Panc1 (cell line): ENCODE measurements at regions not wholly inside any gene's neighbourhood (a gene's known extent, or its start where the extent isn't known, plus 50 kb on each side); places are given as distances from the start of the nearest gene placed in this dataset.

Experiments
- ATAC-seq: fragments of 200-7000 bp; cut with Tn5 transposase; 2 replicates; pipeline ENCODE4 v1.9.1; 2020; ENCODE audit warnings: mild to moderate bottlenecking, moderate library complexity
- BruUV-seq: library from RNA; stranded (reverse); fragments of 400-500 nt; replicated peaks from 2 replicates; lab custom pipeline; 2021; lab: Mats Ljungman, UMichigan
- CTCF ChIA-PET: fragments of 300-600 bp; sonication (Branson Sonifier 250); formaldehyde crosslinking; loops from one replicate; lab custom pipeline; 2022; ENCODE audit warnings: antibody characterized with exemption; lab: Charles Lee
- POLR2A ChIA-PET: fragments of 300-600 bp; sonication (Branson Sonifier 250); formaldehyde crosslinking; loops from one replicate; lab custom pipeline; 2022; ENCODE audit warnings: antibody characterized with exemption; lab: Charles Lee
- DNase-seq: peaks from one replicate; pipeline ENCODE4 v3.0.0-alpha.2; 2010; ENCODE audit warnings: low read depth, low spot score
- H3K27ac ChIP-seq: 2 replicates; pipeline ENCODE4 v1.5.1; 2011; ENCODE audit warnings: mild to moderate bottlenecking, low read length, inconsistent platforms
- H3K27me3 ChIP-seq: fragments of 200-500 bp; sonication (Bioruptor generic); 2 replicates; pipeline ENCODE4 v1.6.0; 2014; ENCODE audit warnings: low read length, inconsistent platforms; ENCODE audit not compliant: control insufficient read depth, insufficient read depth
- H3K36me3 ChIP-seq: fragments of 200-500 bp; sonication (Bioruptor generic); 2 replicates; pipeline ENCODE4 v1.5.1; 2014; ENCODE audit warnings: inconsistent platforms, mild to moderate bottlenecking, low read length, moderate library complexity; ENCODE audit not compliant: control insufficient read depth, insufficient read depth
- H3K4me1 ChIP-seq: 2 replicates; pipeline ENCODE4 v1.5.1; 2011; ENCODE audit warnings: inconsistent platforms, mild to moderate bottlenecking, low read length, moderate library complexity; ENCODE audit not compliant: control insufficient read depth, insufficient read depth
- H3K4me3 ChIP-seq, 2 experiments: 2 replicates each; pipeline ENCODE4 v1.5.1; 2011 to 2012; ENCODE audit warnings: low read depth in 2 of 2, low read length in 2 of 2, mild to moderate bottlenecking in 2 of 2, inconsistent platforms in 1 of 2, moderate library complexity in 1 of 2
- H3K9me3 ChIP-seq: fragments of 200-500 bp; sonication (Bioruptor generic); 2 replicates; pipeline ENCODE4 v1.5.1; 2014; ENCODE audit warnings: low read depth, mild to moderate bottlenecking, inconsistent platforms, low read length, moderate library complexity; ENCODE audit not compliant: control insufficient read depth, insufficient read depth
- CTCF ChIP-seq: fragments of 450-650 bp; IDR thresholded peaks from 2 replicates; pipeline ENCODE4 v1.5.1; 2017; ENCODE audit warnings: mild to moderate bottlenecking
- POLR2AphosphoS5 ChIP-seq: IDR thresholded peaks from 2 replicates; pipeline ENCODE4 v1.6.1; 2012; ENCODE audit warnings: mild to moderate bottlenecking, low read depth, low read length, moderate library complexity
- REST ChIP-seq, 2 experiments: IDR thresholded peaks; 2 replicates each; pipeline ENCODE4 v1.6.1; 2011 to 2012; ENCODE audit warnings: low read depth in 2 of 2, control low read depth in 1 of 2, low read length in 1 of 2, mild to moderate bottlenecking in 1 of 2, moderate library complexity in 1 of 2; ENCODE audit not compliant: insufficient read depth in 1 of 2
- SIN3A ChIP-seq: IDR thresholded peaks from 2 replicates; pipeline ENCODE4 v1.6.1; 2012; ENCODE audit warnings: low read depth, mild to moderate bottlenecking, low read length, moderate library complexity, borderline replicate concordance; ENCODE audit not compliant: insufficient read depth
- TCF7L2 ChIP-seq: IDR thresholded peaks from 2 replicates; pipeline ENCODE4 v1.6.1; 2011; ENCODE audit warnings: mild to moderate bottlenecking, low read depth, low read length, inconsistent platforms
- in situ Hi-C: cut with HindIII; loops from 2 replicates; pipeline ENCODE4 v1.10.0; 2016; ENCODE audit warnings: low sequenced_read_pairs, low pct_unique_long_range_greater_than_20kb
- intact Hi-C: fragments of 100-400 bp; cut with micrococcal nuclease; formaldehyde crosslinking; loops from one replicate; pipeline ENCODE4 v1.10.0; 2022; ENCODE audit not compliant: unreplicated experiment

GRCh38 chr12:93191956-93192355, 185.8 kb upstream of the NUDT4 start:
- no peak for TF ChIP-seq REST (IDR thresholded peaks at IDR 0.05; ENCODE audit: insufficient read depth in 1 of 2, low read depth in 2 of 2, low read length in 1 of 2)
- TF ChIP-seq SIN3A, result no peak
- TF ChIP-seq CTCF, result no peak
- no peak for TF ChIP-seq POLR2AphosphoS5
- no peak for TF ChIP-seq TCF7L2
- ChIA-PET POLR2A (no interaction called here), CTCF (no interaction called here)
- in situ Hi-C loops (no loop called here), intact Hi-C loops (no loop called here)
- Histone ChIP-seq H3K4me1 (no peaks in the 10 kb centered on the region), H3K27ac (no peak overlapping the region), H3K36me3 (no peaks in the 10 kb centered on the region), H3K27me3 (no peaks in the 10 kb centered on the region), H3K9me3 (no peaks in the 10 kb centered on the region), H3K4me3 (no peak overlapping the region)
- DNase-seq, result no peak
- no TSS peak for BruUV-seq
- no peak for ATAC-seq

- intact Hi-C loops, result no loop called here
- in situ Hi-C loops, result no loop called here
- no peak overlapping the region for H3K4me3 ChIP-seq
- CTCF ChIA-PET, result no interaction called here
- ATAC-seq (no peak), DNase-seq (no peak)
- POLR2A ChIA-PET, result no interaction called here
- TF ChIP-seq REST (IDR thresholded peaks at IDR 0.05; ENCODE audit: insufficient read depth in 1 of 2, low read depth in 2 of 2, low read length in 1 of 2) (no peak), TCF7L2 (no peak), SIN3A (no peak), POLR2AphosphoS5 (no peak), CTCF (no peak)
- H3K27ac ChIP-seq, result no peak overlapping the region
- H3K36me3 ChIP-seq, result no peaks in the 10 kb centered on the region
- no peaks in the 10 kb centered on the region for H3K27me3 ChIP-seq
- BruUV-seq, result no TSS peak
- H3K9me3 ChIP-seq, result no peaks in the 10 kb centered on the region
- no peaks in the 10 kb centered on the region for H3K4me1 ChIP-seq
Measured at GRCh38 chr12:93192878-93193277, 184.8 kb upstream of the NUDT4 start.
